IMR-90 (cell line): ENCODE measurements at regions not wholly inside any gene's neighbourhood (a gene's known extent, or its start where the extent isn't known, plus 50 kb on each side); places are given as distances from the start of the nearest gene placed in this dataset.

ENCODE experiments used
- ATAC-seq: fragments of 200-7000 bp; cut with Tn5 transposase; 2 replicates; pipeline ENCODE4 v1.9.1; 2020; ENCODE audit warnings: low read depth, mild to moderate bottlenecking, moderate library complexity
- BruUV-seq: library from RNA; stranded (reverse); fragments of 400-500 nt; replicated peaks from 2 replicates; lab custom pipeline; 2021; lab: Mats Ljungman, UMichigan
- CTCF ChIA-PET: fragments of 300-600 bp; formaldehyde crosslinking; extraction: SDS; loops from one replicate; lab custom pipeline; 2021; ENCODE audit warnings: antibody characterized with exemption; lab: Yijun Ruan, JAX
- POLR2A ChIA-PET: fragments of 300-600 bp; sonication (Branson Sonifier 250); formaldehyde crosslinking; loops from one replicate; lab custom pipeline; 2022; ENCODE audit warnings: antibody characterized with exemption; ENCODE audit not compliant: unreplicated experiment; lab: Charles Lee
- DNase-seq: peaks from one replicate; pipeline ENCODE4 v3.0.0; 2013
- H2AFZ ChIP-seq: replicated peaks from 2 replicates; pipeline ENCODE3; 2013; ENCODE audit warnings: low read length, mild to moderate bottlenecking; ENCODE audit not compliant: poor library complexity
- H2AK5ac ChIP-seq: 2 replicates; pipeline ENCODE4 v1.6.1; 2013; ENCODE audit warnings: low read depth, low read length, inconsistent platforms
- H2AK9ac ChIP-seq: replicated peaks from 2 replicates; pipeline ENCODE3; 2013; ENCODE audit warnings: mild to moderate bottlenecking, low read depth, low read length, moderate library complexity; ENCODE audit not compliant: poor library complexity
- H2BK120ac ChIP-seq: 2 replicates; pipeline ENCODE4 v1.6.1; 2013; ENCODE audit warnings: low read depth, low read length, inconsistent platforms
- H2BK15ac ChIP-seq: 3 replicates; pipeline ENCODE4 v1.6.1; 2013; ENCODE audit warnings: low read depth, low read length, inconsistent platforms
- H2BK20ac ChIP-seq: 2 replicates; pipeline ENCODE4 v1.6.1; 2013; ENCODE audit warnings: low read depth, mild to moderate bottlenecking, inconsistent platforms, low read length, moderate library complexity
- H2BK5ac ChIP-seq: 2 replicates; pipeline ENCODE4 v1.6.1; 2013; ENCODE audit warnings: mild to moderate bottlenecking, low read depth, low read length, inconsistent platforms; ENCODE audit not compliant: poor library complexity, severe bottlenecking
- H3K14ac ChIP-seq: replicated peaks from 2 replicates; pipeline ENCODE4 v1.6.1; 2013; ENCODE audit warnings: low read depth, low read length, inconsistent platforms
- H3K18ac ChIP-seq: 2 replicates; pipeline ENCODE4 v1.6.1; 2013; ENCODE audit warnings: low read depth, low read length, control low read depth
- H3K23ac ChIP-seq: 2 replicates; pipeline ENCODE4 v1.6.1; 2013; ENCODE audit warnings: low read depth, low read length, inconsistent platforms
- H3K27ac ChIP-seq: 2 replicates; pipeline ENCODE4 v1.5.1; 2013; ENCODE audit warnings: mild to moderate bottlenecking, control low read depth, low read length; ENCODE audit not compliant: insufficient read depth
- H3K27me3 ChIP-seq: 2 replicates; pipeline ENCODE4 v1.6.1; 2013; ENCODE audit warnings: low read length; ENCODE audit not compliant: control insufficient read depth, insufficient read depth
- H3K36me3 ChIP-seq: 2 replicates; pipeline ENCODE4 v1.6.1; 2013; ENCODE audit warnings: low read length, mixed read lengths; ENCODE audit not compliant: control insufficient read depth, insufficient read depth
- H3K4ac ChIP-seq: 2 replicates; pipeline ENCODE4 v1.6.1; 2013; ENCODE audit warnings: low read depth, low read length, inconsistent platforms
- H3K4me1 ChIP-seq: 2 replicates; pipeline ENCODE4 v1.6.1; 2013; ENCODE audit warnings: low read length, mixed read lengths; ENCODE audit not compliant: control insufficient read depth, insufficient read depth
- H3K4me2 ChIP-seq: 2 replicates; pipeline ENCODE4 v1.6.1; 2013; ENCODE audit warnings: low read depth, mild to moderate bottlenecking, control low read depth, low read length, moderate library complexity
- H3K4me3 ChIP-seq: 2 replicates; pipeline ENCODE4 v1.5.1; 2013; ENCODE audit warnings: low read depth, mild to moderate bottlenecking, control low read depth, low read length, moderate library complexity; ENCODE audit not compliant: insufficient read depth
- H3K56ac ChIP-seq: 2 replicates; pipeline ENCODE4 v1.6.1; 2013; ENCODE audit warnings: low read length, inconsistent platforms; ENCODE audit not compliant: insufficient read depth; ENCODE audit errors: extremely low read depth
- H3K79me1 ChIP-seq, 2 experiments: 2 replicates each; pipeline ENCODE4 v1.6.1; 2013; ENCODE audit warnings: low read length in 2 of 2, inconsistent platforms in 1 of 2, low read depth in 1 of 2
- H3K9ac ChIP-seq: 2 replicates; pipeline ENCODE4 v1.6.1; 2013; ENCODE audit warnings: low read depth, low read length, control low read depth
- H3K9me1 ChIP-seq: 2 replicates; pipeline ENCODE4 v1.6.1; 2013; ENCODE audit warnings: low read length, inconsistent platforms; ENCODE audit not compliant: insufficient read depth
- H3K9me3 ChIP-seq: 2 replicates; pipeline ENCODE4 v1.6.1; 2013; ENCODE audit warnings: low read length; ENCODE audit not compliant: control insufficient read depth, insufficient read depth
- H4K20me1 ChIP-seq: 2 replicates; pipeline ENCODE4 v1.6.1; 2013; ENCODE audit warnings: low read length, inconsistent platforms; ENCODE audit not compliant: insufficient read depth
- H4K5ac ChIP-seq: 2 replicates; pipeline ENCODE4 v1.6.1; 2013; ENCODE audit warnings: mild to moderate bottlenecking, low read depth, low read length, control low read depth
- H4K8ac ChIP-seq, 2 experiments: 2 replicates each; pipeline ENCODE4 v1.6.1; 2013; ENCODE audit warnings: low read depth in 2 of 2, low read length in 2 of 2, control low read depth in 1 of 2, inconsistent platforms in 1 of 2
- H4K91ac ChIP-seq: 2 replicates; pipeline ENCODE4 v1.6.1; 2013; ENCODE audit warnings: low read depth, low read length, inconsistent platforms; ENCODE audit not compliant: insufficient read depth
- NFE2L2 ChIP-seq: fragments of 150-350 bp; IDR thresholded peaks from 2 replicates; pipeline ENCODE4 v1.6.1; 2016; ENCODE audit warnings: low read depth, mild to moderate bottlenecking, low read length
- WGBS, 2 experiments: methylation state at CpG; one replicate each; pipeline versions ENCODE4 v1.1.5 to v1.1.7; 2013; ENCODE audit warnings: missing lambda C conversion rate in 2 of 2; ENCODE audit not compliant: insufficient read length in 1 of 2; ENCODE audit errors: extremely low coverage in 2 of 2; 5-methylcytosine and 5-hydroxymethylcytosine counted together
- dilution Hi-C: fragments of 300-500 bp; cut with HindIII; formaldehyde crosslinking; loops from one replicate; pipeline ENCODE4 v1.14.3; 2018; ENCODE audit warnings: low sequenced_read_pairs; ENCODE audit not compliant: unreplicated experiment
- in situ Hi-C: fragments of 300-500 bp; cut with MboI; formaldehyde crosslinking; loops from 3 replicates; pipeline ENCODE4 v1.14.3; 2019; ENCODE audit warnings: low sequenced_read_pairs, inconsistent platforms, mixed read lengths
- intact Hi-C: fragments of 100-400 bp; cut with micrococcal nuclease; formaldehyde crosslinking; loops from 2 replicates; pipeline ENCODE4 v1.10.0; 2022

DNA sequence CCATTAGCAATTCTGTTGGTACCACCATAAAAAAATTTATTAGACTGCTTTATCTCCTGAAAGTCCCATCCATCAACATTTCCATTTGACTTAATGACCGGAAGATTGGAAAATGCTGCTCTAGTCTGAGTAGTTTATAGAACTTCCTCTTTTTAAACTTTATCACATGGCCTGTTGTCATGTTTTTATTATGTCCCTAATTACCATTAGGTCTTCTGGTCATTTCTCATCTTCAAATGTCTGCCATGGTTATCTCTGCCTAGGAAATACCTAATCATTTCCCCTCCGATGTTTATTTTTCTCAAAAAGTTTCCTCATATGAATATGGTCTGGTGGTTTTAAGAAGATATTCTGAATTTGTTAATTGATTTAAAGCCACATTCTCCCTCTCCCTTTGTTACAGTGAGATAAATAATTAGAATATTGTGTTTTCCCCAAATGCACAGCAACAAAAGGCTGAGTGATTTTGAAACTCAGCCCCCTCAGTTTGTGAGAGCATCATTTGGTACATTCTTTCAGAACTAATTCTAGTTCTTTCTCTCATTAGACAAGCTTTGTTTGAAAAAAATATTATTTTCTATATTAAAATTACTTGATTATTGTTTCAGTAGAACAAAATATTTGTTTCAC, 317.1 kb upstream of the ST6GAL2 start:
- Histone ChIP-seq H3K27me3 (no peaks in the 10 kb centered on the region), H3K4me2 (no peak overlapping the region), H2AK9ac (no peak overlapping the region), H3K4ac (no peak overlapping the region), H3K27ac (no peak overlapping the region), H4K5ac (no peak overlapping the region), H3K14ac (no peak overlapping the region), H4K8ac (no peak overlapping the region), H2BK20ac (no peak overlapping the region), H2BK15ac (no peak overlapping the region), H4K91ac (no peak overlapping the region), H3K4me3 (no peak overlapping the region), H4K20me1 (no peaks in the 10 kb centered on the region), H3K9me1 (no peaks in the 10 kb centered on the region), H3K4me1 (no peaks in the 10 kb centered on the region), H3K79me1 (no peaks in the 10 kb centered on the region), H3K36me3 (no peaks in the 10 kb centered on the region), H2BK120ac (no peak overlapping the region), H3K18ac (no peak overlapping the region), H3K9me3 (peaks cover 8% of the 10 kb centered on the region; the same call in 1 of the 2 replicates), H2AFZ (no peak overlapping the region), H3K56ac (no peak overlapping the region), H2BK5ac (no peak overlapping the region), H2AK5ac (no peak overlapping the region), H3K9ac (no peak overlapping the region), H3K23ac (no peak overlapping the region)
- no CpG with 5 or more reads among the region's 2 CpGs for WGBS, 2 experiments
- no TSS peak for BruUV-seq
- intact Hi-C loops: no loop called here
- in situ Hi-C loops: no loop called here
- dilution Hi-C loops: no loop called here
- ChIA-PET CTCF (no interaction called here), POLR2A (no interaction called here)
- DNase-seq: no peak
- TF ChIP-seq NFE2L2: no peak
- ATAC-seq: no peak
